ENCODE measurements at regions not wholly inside any gene's neighbourhood (a gene's known extent, or its start where the extent isn't known, plus 50 kb on each side); places are given as distances from the start of the nearest gene placed in this dataset.
"Not testable (repeated sequence)": the region's sequence is repeated elsewhere in the genome, so short reads cannot be mapped to it uniquely, and the experiment has no call there.

DNA sequence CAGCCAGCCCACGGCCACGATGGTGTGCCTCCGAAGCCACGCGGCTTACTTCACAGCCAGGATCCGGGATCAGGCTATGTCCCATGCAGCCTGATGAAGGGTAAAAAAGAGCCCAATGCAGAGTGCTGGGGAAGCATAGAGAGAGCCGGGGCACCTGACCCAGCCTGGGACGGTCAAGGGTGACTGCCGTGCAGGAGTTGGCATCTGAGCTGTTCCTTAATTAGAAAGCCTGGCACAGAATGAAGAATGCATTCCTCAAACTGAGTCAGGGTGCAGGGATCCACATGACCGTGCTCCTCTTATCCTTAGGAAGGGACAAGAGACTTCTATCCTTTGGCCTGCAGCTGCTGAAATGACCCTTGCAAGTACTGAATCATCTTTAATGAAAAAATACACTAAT is 88.2 kb upstream of the SAMD11 start:
- TF ChIP-seq, protein P1, sequence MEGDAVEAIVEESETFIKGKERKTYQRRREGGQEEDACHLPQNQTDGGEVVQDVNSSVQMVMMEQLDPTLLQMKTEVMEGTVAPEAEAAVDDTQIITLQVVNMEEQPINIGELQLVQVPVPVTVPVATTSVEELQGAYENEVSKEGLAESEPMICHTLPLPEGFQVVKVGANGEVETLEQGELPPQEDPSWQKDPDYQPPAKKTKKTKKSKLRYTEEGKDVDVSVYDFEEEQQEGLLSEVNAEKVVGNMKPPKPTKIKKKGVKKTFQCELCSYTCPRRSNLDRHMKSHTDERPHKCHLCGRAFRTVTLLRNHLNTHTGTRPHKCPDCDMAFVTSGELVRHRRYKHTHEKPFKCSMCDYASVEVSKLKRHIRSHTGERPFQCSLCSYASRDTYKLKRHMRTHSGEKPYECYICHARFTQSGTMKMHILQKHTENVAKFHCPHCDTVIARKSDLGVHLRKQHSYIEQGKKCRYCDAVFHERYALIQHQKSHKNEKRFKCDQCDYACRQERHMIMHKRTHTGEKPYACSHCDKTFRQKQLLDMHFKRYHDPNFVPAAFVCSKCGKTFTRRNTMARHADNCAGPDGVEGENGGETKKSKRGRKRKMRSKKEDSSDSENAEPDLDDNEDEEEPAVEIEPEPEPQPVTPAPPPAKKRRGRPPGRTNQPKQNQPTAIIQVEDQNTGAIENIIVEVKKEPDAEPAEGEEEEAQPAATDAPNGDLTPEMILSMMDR (IDR thresholded peaks at IDR 0.05), result not testable (repeated sequence)
- not testable (repeated sequence) for TF ChIP-seq POLR2A, POLR2AphosphoS5 (IDR thresholded peaks at IDR 0.05)

Data from upper lobe of left lung (tissue), 4 donors.